ENCODE measurements at regions not wholly inside any gene's neighbourhood (a gene's known extent, or its start where the extent isn't known, plus 50 kb on each side); places are given as distances from the start of the nearest gene placed in this dataset.

DNA sequence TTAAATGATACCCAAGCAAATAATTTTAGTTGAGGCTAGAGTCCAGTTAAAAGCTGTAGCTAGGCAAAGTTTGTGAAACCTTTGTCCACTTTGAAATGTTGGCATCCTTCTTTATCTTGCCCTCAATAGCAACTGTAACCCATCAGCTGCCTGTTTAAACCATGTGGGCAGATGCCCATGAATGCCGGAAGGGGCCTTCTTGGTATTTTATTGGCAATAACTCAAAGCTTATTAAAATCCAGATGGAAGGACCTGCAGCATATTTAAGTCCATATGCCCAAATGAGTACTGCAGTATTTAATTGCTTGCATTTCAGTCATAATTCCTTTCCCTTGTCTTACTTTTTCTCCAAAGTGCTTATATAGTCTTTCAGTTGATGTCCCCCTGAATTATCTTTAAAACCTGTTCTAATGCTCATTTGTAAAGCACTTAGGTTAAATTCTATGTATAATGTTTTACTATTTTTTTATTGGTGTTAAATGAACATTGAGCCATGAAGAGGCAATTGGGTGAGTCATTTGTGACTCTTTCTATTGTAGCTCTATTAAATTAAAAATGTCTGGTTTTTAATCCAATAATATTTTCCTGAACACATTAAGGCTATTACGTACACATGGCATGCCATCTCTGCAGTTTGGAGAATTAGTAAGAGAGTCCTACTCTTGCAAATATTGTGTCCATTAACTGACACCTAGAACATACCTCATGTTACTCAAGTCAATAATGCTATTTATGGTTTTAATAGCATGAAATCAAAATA, 225.3 kb downstream of the KCNJ2 start:
- TF ChIP-seq, protein P1, sequence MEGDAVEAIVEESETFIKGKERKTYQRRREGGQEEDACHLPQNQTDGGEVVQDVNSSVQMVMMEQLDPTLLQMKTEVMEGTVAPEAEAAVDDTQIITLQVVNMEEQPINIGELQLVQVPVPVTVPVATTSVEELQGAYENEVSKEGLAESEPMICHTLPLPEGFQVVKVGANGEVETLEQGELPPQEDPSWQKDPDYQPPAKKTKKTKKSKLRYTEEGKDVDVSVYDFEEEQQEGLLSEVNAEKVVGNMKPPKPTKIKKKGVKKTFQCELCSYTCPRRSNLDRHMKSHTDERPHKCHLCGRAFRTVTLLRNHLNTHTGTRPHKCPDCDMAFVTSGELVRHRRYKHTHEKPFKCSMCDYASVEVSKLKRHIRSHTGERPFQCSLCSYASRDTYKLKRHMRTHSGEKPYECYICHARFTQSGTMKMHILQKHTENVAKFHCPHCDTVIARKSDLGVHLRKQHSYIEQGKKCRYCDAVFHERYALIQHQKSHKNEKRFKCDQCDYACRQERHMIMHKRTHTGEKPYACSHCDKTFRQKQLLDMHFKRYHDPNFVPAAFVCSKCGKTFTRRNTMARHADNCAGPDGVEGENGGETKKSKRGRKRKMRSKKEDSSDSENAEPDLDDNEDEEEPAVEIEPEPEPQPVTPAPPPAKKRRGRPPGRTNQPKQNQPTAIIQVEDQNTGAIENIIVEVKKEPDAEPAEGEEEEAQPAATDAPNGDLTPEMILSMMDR (conservative IDR thresholded peaks at IDR 0.05; ENCODE audit: low read length): no peak
- no peak for TF ChIP-seq EZH2phosphoT487 (IDR thresholded peaks at IDR 0.05; ENCODE audit: borderline replicate concordance)

All from Loucy (cell line).